ENCODE measurements at regions not wholly inside any gene's neighbourhood (a gene's known extent, or its start where the extent isn't known, plus 50 kb on each side); places are given as distances from the start of the nearest gene placed in this dataset.

- no peaks in the 10 kb centered on the region for H3K4me1 ChIP-seq
- H3K27ac ChIP-seq = no peak overlapping the region
- DNase-seq (ENCODE audit: low spot score in 2 of 2) = peak in 1 of 2 donors; percentile 46
- peaks cover 0 to 29% of the 10 kb centered on the region in 2 donors for H3K27me3 ChIP-seq
- H3K4me3 ChIP-seq = no peak overlapping the region
- intact Hi-C loops (cut with DNase I; ENCODE audit: low total_unique reads) = no loop called here
- H3K9me3 ChIP-seq = no peaks in the 10 kb centered on the region
- TF ChIP-seq POLR2AphosphoS5 (IDR thresholded peaks at IDR 0.05) (no peak), CTCF (IDR thresholded peaks at IDR 0.05) (no peak), POLR2A (IDR thresholded peaks at IDR 0.05) (no peak)
- no peaks in the 10 kb centered on the region for H3K36me3 ChIP-seq
Observed at GRCh38 chr1:5651964-5652821, 340.0 kb downstream of the NPHP4 start.

- no peak for TF ChIP-seq POLR2AphosphoS5 (IDR thresholded peaks at IDR 0.05)
- no peak for TF ChIP-seq POLR2A (IDR thresholded peaks at IDR 0.05)
- TF ChIP-seq CTCF (IDR thresholded peaks at IDR 0.05) = no peak
- H3K36me3 ChIP-seq = no peaks in the 10 kb centered on the region
- no peaks in the 10 kb centered on the region for H3K4me1 ChIP-seq
- no peak overlapping the region for H3K4me3 ChIP-seq
- intact Hi-C loops (cut with DNase I; ENCODE audit: low total_unique reads) = no loop called here
- H3K9me3 ChIP-seq = no peaks in the 10 kb centered on the region
- peaks cover 0 to 29% of the 10 kb centered on the region in 2 donors for H3K27me3 ChIP-seq
- DNase-seq (ENCODE audit: low spot score in 2 of 2) = no peak
- H3K27ac ChIP-seq = no peak overlapping the region
Observed at GRCh38 chr1:5651473-5651872, 340.8 kb downstream of the NPHP4 start.

GRCh38 chr1:5651027-5651410, 341.2 kb downstream of the NPHP4 start:
- peaks cover 0 to 29% of the 10 kb centered on the region in 2 donors for H3K27me3 ChIP-seq

GRCh38 chr1:5650283-5651026, 341.8 kb downstream of the NPHP4 start:
- TF ChIP-seq CTCF (IDR thresholded peaks at IDR 0.05) (no peak), POLR2AphosphoS5 (IDR thresholded peaks at IDR 0.05) (no peak), POLR2A (IDR thresholded peaks at IDR 0.05) (no peak)
- no peak for DNase-seq (ENCODE audit: low spot score in 2 of 2)
- no peaks in the 10 kb centered on the region for H3K9me3 ChIP-seq
- H3K36me3 ChIP-seq = no peaks in the 10 kb centered on the region
- H3K27ac ChIP-seq = no peak overlapping the region
- peaks cover 0 to 29% of the 10 kb centered on the region in 2 donors for H3K27me3 ChIP-seq
- H3K4me3 ChIP-seq = no peak overlapping the region
- intact Hi-C loops (cut with DNase I; ENCODE audit: low total_unique reads) = no loop called here
- H3K4me1 ChIP-seq = no peaks in the 10 kb centered on the region

More at GRCh38 chr1:5651027-5651410, 341.2 kb downstream of the NPHP4 start:
- Histone ChIP-seq H3K9me3 (no peaks in the 10 kb centered on the region), H3K36me3 (no peaks in the 10 kb centered on the region), H3K4me3 (no peak overlapping the region), H3K27ac (no peak overlapping the region), H3K4me1 (no peaks in the 10 kb centered on the region)
- intact Hi-C loops (cut with DNase I; ENCODE audit: low total_unique reads) = no loop called here
- no peak for TF ChIP-seq POLR2AphosphoS5 (IDR thresholded peaks at IDR 0.05)
- no peak for TF ChIP-seq CTCF (IDR thresholded peaks at IDR 0.05)
- TF ChIP-seq POLR2A (IDR thresholded peaks at IDR 0.05) = no peak
- no peak for DNase-seq (ENCODE audit: low spot score in 2 of 2)

GRCh38 chr1:5649795-5650194, 342.4 kb downstream of the NPHP4 start:
- no peaks in the 10 kb centered on the region for H3K36me3 ChIP-seq
- intact Hi-C loops (cut with DNase I; ENCODE audit: low total_unique reads) = no loop called here
- H3K4me1 ChIP-seq = no peaks in the 10 kb centered on the region
- peaks cover 0 to 29% of the 10 kb centered on the region in 2 donors for H3K27me3 ChIP-seq
- no peak overlapping the region for H3K27ac ChIP-seq
- H3K4me3 ChIP-seq = no peak overlapping the region
- TF ChIP-seq CTCF (IDR thresholded peaks at IDR 0.05) (no peak), POLR2A (IDR thresholded peaks at IDR 0.05) (no peak), POLR2AphosphoS5 (IDR thresholded peaks at IDR 0.05) (no peak)
- no peak for DNase-seq (ENCODE audit: low spot score in 2 of 2)
- no peaks in the 10 kb centered on the region for H3K9me3 ChIP-seq

Data from breast epithelium (tissue), 4 donors.